Gastrocnemius medialis (tissue), 4 donors: ENCODE measurements at regions not wholly inside any gene's neighbourhood (a gene's known extent, or its start where the extent isn't known, plus 50 kb on each side); places are given as distances from the start of the nearest gene placed in this dataset.

Experiments used
- POLR2A ChIP-seq, 2 donors: fragments of 450-650 bp; IDR thresholded peaks; one replicate each; pipeline ENCODE4 v1.6.1; 2017; ENCODE audit warnings: antibody characterized with exemption in 2 of 2, mild to moderate bottlenecking in 2 of 2, moderate library complexity in 2 of 2
- TF ChIP-seq, protein P1 (sequence below), 5 experiments: fragments of 450-650 bp in 3 of 5; fragments of 200-600 bp in 2 of 5; sonication (generic) in 2 of 5; IDR thresholded peaks in 4 of 5; conservative IDR thresholded peaks in 1 of 5; 1 replicate in 4 of 5; 2 replicates in 1 of 5; pipeline ENCODE4 v1.5.1; 2016 to 2019; ENCODE audit warnings: antibody characterized with exemption in 5 of 5, mild to moderate bottlenecking in 3 of 5, moderate library complexity in 3 of 5

DNA sequence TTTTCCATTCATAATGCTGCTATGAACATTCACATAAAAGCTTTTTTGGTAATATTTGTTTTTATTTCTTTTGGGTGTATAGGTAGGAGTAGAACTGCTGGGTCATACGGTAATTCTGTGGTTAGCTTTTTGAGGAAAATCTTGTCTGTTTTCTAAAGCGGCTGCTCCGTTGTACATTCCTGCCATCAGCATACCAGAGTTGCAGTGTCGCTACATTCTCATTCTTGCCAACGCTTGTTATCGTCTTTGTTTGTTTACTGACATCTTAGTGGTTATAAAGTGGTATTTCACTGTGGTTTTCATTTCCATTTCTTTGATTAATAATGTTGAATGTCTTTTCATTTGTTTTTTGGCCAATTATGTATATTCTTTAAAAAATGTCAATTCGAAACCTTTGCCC is 469.8 kb upstream of the ZP4 start:
- no peak for TF ChIP-seq POLR2A (IDR thresholded peaks at IDR 0.05)
- TF ChIP-seq, protein P1, sequence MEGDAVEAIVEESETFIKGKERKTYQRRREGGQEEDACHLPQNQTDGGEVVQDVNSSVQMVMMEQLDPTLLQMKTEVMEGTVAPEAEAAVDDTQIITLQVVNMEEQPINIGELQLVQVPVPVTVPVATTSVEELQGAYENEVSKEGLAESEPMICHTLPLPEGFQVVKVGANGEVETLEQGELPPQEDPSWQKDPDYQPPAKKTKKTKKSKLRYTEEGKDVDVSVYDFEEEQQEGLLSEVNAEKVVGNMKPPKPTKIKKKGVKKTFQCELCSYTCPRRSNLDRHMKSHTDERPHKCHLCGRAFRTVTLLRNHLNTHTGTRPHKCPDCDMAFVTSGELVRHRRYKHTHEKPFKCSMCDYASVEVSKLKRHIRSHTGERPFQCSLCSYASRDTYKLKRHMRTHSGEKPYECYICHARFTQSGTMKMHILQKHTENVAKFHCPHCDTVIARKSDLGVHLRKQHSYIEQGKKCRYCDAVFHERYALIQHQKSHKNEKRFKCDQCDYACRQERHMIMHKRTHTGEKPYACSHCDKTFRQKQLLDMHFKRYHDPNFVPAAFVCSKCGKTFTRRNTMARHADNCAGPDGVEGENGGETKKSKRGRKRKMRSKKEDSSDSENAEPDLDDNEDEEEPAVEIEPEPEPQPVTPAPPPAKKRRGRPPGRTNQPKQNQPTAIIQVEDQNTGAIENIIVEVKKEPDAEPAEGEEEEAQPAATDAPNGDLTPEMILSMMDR (IDR thresholded peaks at IDR 0.05 in 4 of 5, conservative IDR thresholded peaks at IDR 0.05 in 1 of 5): no peak
